Activated T-cell treated with anti-CD3 and anti-CD28 coated beads, Interleukin-2, amount 50 U/mL, for 48 hours (primary cell): ENCODE measurements at regions not wholly inside any gene's neighbourhood (a gene's known extent, or its start where the extent isn't known, plus 50 kb on each side); places are given as distances from the start of the nearest gene placed in this dataset.
"Not testable (repeated sequence)": the region's sequence is repeated elsewhere in the genome, so short reads cannot be mapped to it uniquely, and the experiment has no call there.

Experiments used
- DNase-seq, 2 experiments: peaks; one replicate each; pipeline ENCODE4 v3.0.0-alpha.2; 2020

GRCh38 chr2:40700231-40700954 is 248.5 kb upstream of the SLC8A1 start:
- DNase-seq = no peak

- not testable (repeated sequence) for DNase-seq
These were observed 260.5 kb upstream of the SLC8A1 start for GRCh38 chr2:40712197-40712894.

GRCh38 chr2:40716879-40717278 is 265.0 kb upstream of the SLC8A1 start:
- no peak for DNase-seq

GRCh38 chr2:40719414-40719813 is 267.5 kb upstream of the SLC8A1 start:
- DNase-seq = no peak

- DNase-seq = no peak
These were observed 269.7 kb upstream of the SLC8A1 start for GRCh38 chr2:40721595-40721994.

- no peak for DNase-seq
These were observed 271.3 kb upstream of the SLC8A1 start for GRCh38 chr2:40723194-40723593.

- DNase-seq = no peak
These were observed 273.1 kb upstream of the SLC8A1 start for GRCh38 chr2:40725040-40725439.

- DNase-seq = no peak
These were observed 274.1 kb upstream of the SLC8A1 start for GRCh38 chr2:40725950-40726349.

- no peak for DNase-seq
These were observed 282.9 kb upstream of the SLC8A1 start for GRCh38 chr2:40734797-40735196.

GRCh38 chr2:40737180-40737579 is 285.3 kb upstream of the SLC8A1 start:
- DNase-seq = no peak

GRCh38 chr2:40740419-40740818 is 288.5 kb upstream of the SLC8A1 start:
- no peak for DNase-seq

- no peak for DNase-seq
These were observed 289.6 kb upstream of the SLC8A1 start for GRCh38 chr2:40741532-40741931.

- no peak for DNase-seq
These were observed 294.3 kb upstream of the SLC8A1 start for GRCh38 chr2:40746191-40746590.

GRCh38 chr2:40751981-40752380 is 300.1 kb upstream of the SLC8A1 start:
- DNase-seq = no peak

- DNase-seq = no peak
These were observed 300.9 kb upstream of the SLC8A1 start for GRCh38 chr2:40752796-40753195.

- DNase-seq = no peak
These were observed 303.0 kb upstream of the SLC8A1 start for GRCh38 chr2:40754912-40755311.

- DNase-seq = no peak
These were observed 306.7 kb upstream of the SLC8A1 start for GRCh38 chr2:40758401-40759155.

- DNase-seq = peak in 1 of 2 experiments; percentile 15
These were observed 308.3 kb upstream of the SLC8A1 start for GRCh38 chr2:40760071-40760666.

GRCh38 chr2:40773291-40773690 is 321.4 kb upstream of the SLC8A1 start:
- DNase-seq = no peak

- DNase-seq = no peak
These were observed 331.8 kb upstream of the SLC8A1 start for GRCh38 chr2:40783704-40784103.

GRCh38 chr2:40786636-40787035 is 334.7 kb upstream of the SLC8A1 start:
- no peak for DNase-seq

- no peak for DNase-seq
These were observed 345.2 kb upstream of the SLC8A1 start for GRCh38 chr2:40797120-40797519.

GRCh38 chr2:40803900-40804299 is 352.0 kb upstream of the SLC8A1 start:
- no peak for DNase-seq
